Upper lobe of right lung (tissue), 1 donor: ENCODE measurements at regions not wholly inside any gene's neighbourhood (a gene's known extent, or its start where the extent isn't known, plus 50 kb on each side); places are given as distances from the start of the nearest gene placed in this dataset.

Experiments used
- ATAC-seq: fragments of 200-7000 bp; cut with Tn5 transposase; one replicate; pipeline ENCODE4 v1.9.1; 2020; ENCODE audit warnings: mild to moderate bottlenecking, moderate library complexity
- DNase-seq: peaks from one replicate; pipeline ENCODE4 v3.0.0-alpha.2; 2020
- H3K27ac ChIP-seq: fragments of 200-600 bp; one replicate; pipeline ENCODE4 v1.8.0; 2022
- H3K27me3 ChIP-seq: fragments of 200-600 bp; one replicate; pipeline ENCODE4 v1.8.0; 2022; ENCODE audit warnings: mild to moderate bottlenecking
- H3K36me3 ChIP-seq: fragments of 200-600 bp; one replicate; pipeline ENCODE4 v1.8.0; 2022
- H3K4me1 ChIP-seq: fragments of 200-600 bp; one replicate; pipeline ENCODE4 v1.8.0; 2022
- H3K4me3 ChIP-seq: fragments of 200-600 bp; one replicate; pipeline ENCODE4 v1.8.0; 2022; ENCODE audit warnings: mild to moderate bottlenecking
- H3K9me3 ChIP-seq: fragments of 200-600 bp; one replicate; pipeline ENCODE4 v1.8.0; 2022
- intact Hi-C: fragments of 100-400 bp; cut with DNase I; formaldehyde crosslinking; loops from one replicate; pipeline ENCODE4 v1.11.0; 2022
- TF ChIP-seq, protein P1 (sequence below): fragments of 200-600 bp; IDR thresholded peaks from one replicate; pipeline ENCODE4 v1.8.0; 2022; ENCODE audit warnings: antibody characterized with exemption
- donor health status: DM: no; HTN: yes; CAD: no; lungs with severe emphysema.

DNA sequence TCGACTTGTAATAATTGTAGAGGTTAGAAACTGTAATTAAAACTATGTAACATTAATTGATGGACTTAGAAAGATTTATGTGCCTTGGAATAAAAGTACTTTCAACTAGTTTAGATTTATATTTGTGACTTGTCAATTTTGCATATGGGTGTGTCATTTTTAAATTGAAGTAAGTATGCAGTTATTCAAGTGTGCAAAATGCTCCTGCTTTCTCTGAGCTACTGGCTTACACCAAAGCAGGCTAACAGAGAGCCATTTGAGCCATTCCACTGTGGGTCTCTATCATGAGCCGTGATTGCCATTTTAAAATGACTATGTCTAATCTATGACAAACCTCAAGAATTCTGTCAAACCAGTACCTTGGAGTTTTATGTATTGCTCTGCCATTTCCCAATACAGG lies 345.0 kb upstream of the MDFIC2 start:
- intact Hi-C loops: no loop called here
- H3K36me3 ChIP-seq: no peaks in the 10 kb centered on the region
- DNase-seq (no peak), ATAC-seq (no peak)
- H3K27me3 ChIP-seq: no peaks in the 10 kb centered on the region
- H3K4me3 ChIP-seq: no peak overlapping the region
- no peak overlapping the region for H3K27ac ChIP-seq
- no peaks in the 10 kb centered on the region for H3K9me3 ChIP-seq
- H3K4me1 ChIP-seq: no peaks in the 10 kb centered on the region
- TF ChIP-seq, protein P1, sequence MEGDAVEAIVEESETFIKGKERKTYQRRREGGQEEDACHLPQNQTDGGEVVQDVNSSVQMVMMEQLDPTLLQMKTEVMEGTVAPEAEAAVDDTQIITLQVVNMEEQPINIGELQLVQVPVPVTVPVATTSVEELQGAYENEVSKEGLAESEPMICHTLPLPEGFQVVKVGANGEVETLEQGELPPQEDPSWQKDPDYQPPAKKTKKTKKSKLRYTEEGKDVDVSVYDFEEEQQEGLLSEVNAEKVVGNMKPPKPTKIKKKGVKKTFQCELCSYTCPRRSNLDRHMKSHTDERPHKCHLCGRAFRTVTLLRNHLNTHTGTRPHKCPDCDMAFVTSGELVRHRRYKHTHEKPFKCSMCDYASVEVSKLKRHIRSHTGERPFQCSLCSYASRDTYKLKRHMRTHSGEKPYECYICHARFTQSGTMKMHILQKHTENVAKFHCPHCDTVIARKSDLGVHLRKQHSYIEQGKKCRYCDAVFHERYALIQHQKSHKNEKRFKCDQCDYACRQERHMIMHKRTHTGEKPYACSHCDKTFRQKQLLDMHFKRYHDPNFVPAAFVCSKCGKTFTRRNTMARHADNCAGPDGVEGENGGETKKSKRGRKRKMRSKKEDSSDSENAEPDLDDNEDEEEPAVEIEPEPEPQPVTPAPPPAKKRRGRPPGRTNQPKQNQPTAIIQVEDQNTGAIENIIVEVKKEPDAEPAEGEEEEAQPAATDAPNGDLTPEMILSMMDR: no peak

DNA sequence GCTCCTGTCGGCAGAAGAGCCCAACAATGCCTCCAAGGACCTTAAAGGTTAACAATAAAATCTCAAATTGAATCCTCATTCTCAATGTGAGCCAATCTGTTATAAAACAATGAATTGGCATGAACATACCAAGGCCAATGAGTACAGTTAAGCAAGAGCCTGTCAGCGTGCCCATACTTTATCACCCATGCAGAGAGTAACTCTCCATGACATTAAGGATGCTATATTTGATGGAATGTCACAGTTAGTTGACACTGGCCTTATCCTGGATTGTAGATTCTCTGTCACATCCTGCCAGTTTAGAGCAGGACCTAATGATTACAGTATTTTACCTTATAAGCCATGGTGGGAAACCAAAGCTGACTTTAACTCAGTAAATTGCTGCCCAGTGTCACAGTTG lies 335.4 kb upstream of the MDFIC2 start:
- no peaks in the 10 kb centered on the region for H3K27me3 ChIP-seq
- H3K4me1 ChIP-seq: no peaks in the 10 kb centered on the region
- TF ChIP-seq, protein P1: no peak
- intact Hi-C loops: no loop called here
- no peak overlapping the region for H3K27ac ChIP-seq
- no peak overlapping the region for H3K4me3 ChIP-seq
- ATAC-seq (no peak), DNase-seq (no peak)
- H3K36me3 ChIP-seq: no peaks in the 10 kb centered on the region
- no peaks in the 10 kb centered on the region for H3K9me3 ChIP-seq

DNA sequence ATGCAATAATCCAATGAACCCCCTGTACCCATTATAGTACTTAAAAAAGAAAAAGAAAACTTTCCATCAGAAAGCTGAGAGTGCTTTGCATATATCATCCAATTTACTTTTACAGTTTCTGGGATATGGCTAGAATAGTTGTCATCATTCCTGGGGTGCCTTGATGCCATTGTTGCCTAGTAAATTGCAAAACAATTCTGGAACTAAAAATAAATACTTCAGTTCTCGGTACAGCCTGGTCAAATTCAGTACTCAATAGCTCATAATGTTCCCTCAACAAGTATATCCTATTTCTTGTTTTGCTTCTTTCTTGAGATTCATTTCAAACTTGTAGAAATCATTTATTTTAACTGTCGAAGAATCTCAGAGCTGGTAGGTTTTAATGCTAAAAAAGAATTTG lies 334.7 kb upstream of the MDFIC2 start:
- Histone ChIP-seq H3K27me3 (no peaks in the 10 kb centered on the region), H3K9me3 (no peaks in the 10 kb centered on the region), H3K27ac (no peak overlapping the region), H3K36me3 (no peaks in the 10 kb centered on the region), H3K4me3 (no peak overlapping the region), H3K4me1 (no peaks in the 10 kb centered on the region)
- intact Hi-C loops: no loop called here
- DNase-seq (no peak), ATAC-seq (no peak)
- TF ChIP-seq, protein P1: no peak

DNA sequence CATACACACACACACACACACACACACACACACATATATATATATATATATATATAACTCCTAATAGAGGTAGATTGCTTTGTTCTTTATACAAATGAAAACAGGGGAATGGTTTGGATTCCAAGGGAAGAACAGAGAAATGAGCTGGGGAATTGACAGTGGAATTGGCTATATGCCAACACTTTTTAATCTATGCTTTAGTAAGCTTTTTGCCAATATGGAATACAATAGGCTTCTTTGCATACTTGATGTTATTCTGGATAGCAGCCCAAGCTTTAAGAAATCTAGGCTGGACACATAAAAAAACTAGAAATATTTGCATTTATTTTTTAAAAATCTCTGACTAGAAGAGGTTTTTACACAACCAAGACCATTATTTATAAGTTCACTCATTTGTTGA lies 334.2 kb upstream of the MDFIC2 start:
- intact Hi-C loops: no loop called here
- Histone ChIP-seq H3K4me3 (no peak overlapping the region), H3K27ac (no peak overlapping the region), H3K27me3 (no peaks in the 10 kb centered on the region), H3K9me3 (no peaks in the 10 kb centered on the region), H3K36me3 (no peaks in the 10 kb centered on the region), H3K4me1 (no peaks in the 10 kb centered on the region)
- TF ChIP-seq, protein P1: no peak
- ATAC-seq (no peak), DNase-seq (no peak)

DNA sequence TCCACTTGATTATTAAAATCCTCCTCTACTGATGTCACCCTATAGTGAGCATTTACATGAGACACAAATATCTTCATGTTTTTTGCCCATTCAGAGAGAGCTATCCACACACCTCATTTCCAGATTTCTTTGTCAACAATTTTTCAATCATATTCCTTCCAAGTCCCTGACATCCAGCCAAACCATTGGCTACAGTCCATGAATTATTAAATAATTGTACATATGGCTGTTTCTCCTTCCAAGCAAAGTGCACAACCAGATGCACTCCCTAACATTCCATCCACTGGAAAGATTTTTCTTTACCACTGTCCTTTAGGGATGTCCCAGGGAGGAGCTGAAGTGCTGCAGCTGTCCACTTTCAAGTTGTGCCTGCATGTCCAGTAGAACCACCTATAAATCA lies 328.0 kb upstream of the MDFIC2 start:
- intact Hi-C loops: no loop called here
- no peak for ATAC-seq
- TF ChIP-seq, protein P1: no peak
- Histone ChIP-seq H3K9me3 (no peaks in the 10 kb centered on the region), H3K4me3 (no peak overlapping the region), H3K27me3 (no peaks in the 10 kb centered on the region), H3K4me1 (no peaks in the 10 kb centered on the region), H3K27ac (no peak overlapping the region), H3K36me3 (no peaks in the 10 kb centered on the region)
- no peak for DNase-seq

DNA sequence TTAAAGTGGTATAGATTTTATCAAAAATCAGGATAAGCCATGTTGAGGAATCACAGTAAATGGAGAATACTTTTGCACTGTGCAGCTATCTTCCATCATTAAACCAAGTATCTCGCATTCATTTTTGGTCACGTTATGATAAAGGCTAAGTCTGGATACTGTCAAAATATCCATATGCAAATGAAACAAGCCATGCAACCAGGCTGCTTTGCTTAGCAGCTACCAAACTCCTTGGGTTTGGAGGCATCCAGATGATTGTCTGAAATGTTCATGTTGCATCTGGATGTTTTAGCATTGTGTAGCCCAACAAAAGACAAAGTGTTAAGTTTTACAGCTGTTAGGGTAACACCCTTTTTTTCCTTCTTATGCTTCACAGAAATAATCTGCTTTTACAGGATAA lies 322.9 kb upstream of the MDFIC2 start:
- ATAC-seq: no peak
- no peaks in the 10 kb centered on the region for H3K36me3 ChIP-seq
- no peak for DNase-seq
- H3K9me3 ChIP-seq: no peaks in the 10 kb centered on the region
- TF ChIP-seq, protein P1: no peak
- H3K4me3 ChIP-seq: no peak overlapping the region
- no peaks in the 10 kb centered on the region for H3K4me1 ChIP-seq
- intact Hi-C loops: no loop called here
- H3K27ac ChIP-seq: no peak overlapping the region
- peaks cover 5% of the 10 kb centered on the region for H3K27me3 ChIP-seq
